ENCODE measurements at regions not wholly inside any gene's neighbourhood (a gene's known extent, or its start where the extent isn't known, plus 50 kb on each side); places are given as distances from the start of the nearest gene placed in this dataset.

DNA sequence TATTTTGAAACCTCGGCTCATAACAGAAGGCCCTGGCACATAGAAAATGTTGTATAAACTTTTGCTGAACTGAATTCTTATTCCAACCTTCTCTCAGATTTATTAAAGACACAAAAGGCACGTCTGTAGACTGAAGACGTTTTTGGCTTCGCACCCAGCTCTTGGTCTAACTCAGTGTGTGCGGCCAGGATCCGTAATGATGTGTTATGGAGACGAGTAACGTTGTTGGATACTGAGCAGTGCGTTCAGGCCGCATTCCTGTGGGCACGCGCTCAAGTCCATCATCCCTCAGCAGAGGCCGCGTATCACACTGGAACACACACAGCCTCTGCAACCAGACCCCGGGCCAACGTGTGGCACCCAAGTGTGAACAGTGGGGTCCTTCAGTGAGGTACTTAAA lies 154.8 kb upstream of the RAB4A start:
- TF ChIP-seq CTCF (IDR thresholded peaks at IDR 0.05) (no peak), POLR2A (IDR thresholded peaks at IDR 0.05) (no peak)
